T-helper 1 cell treated with Interleukin-12 subunit alpha and Interleukin-12 subunit beta and Interleukin-4 antibody, amounts not matched to agents 30 ng/mL and 1 ng/mL, for 36 hours (primary cell): ENCODE measurements at regions not wholly inside any gene's neighbourhood (a gene's known extent, or its start where the extent isn't known, plus 50 kb on each side); places are given as distances from the start of the nearest gene placed in this dataset.

Experiments
- intact Hi-C: fragments of 100-400 bp; cut with micrococcal nuclease; formaldehyde crosslinking; loops from one replicate; pipeline ENCODE4 v1.15.1; 2024

GRCh38 chr4:119829326-119829725 lies 200.7 kb upstream of the PDE5A start:
- intact Hi-C loops, result no loop called here

- intact Hi-C loops, result no loop called here
Measured at GRCh38 chr4:119825696-119826095, 197.1 kb upstream of the PDE5A start.

DNA sequence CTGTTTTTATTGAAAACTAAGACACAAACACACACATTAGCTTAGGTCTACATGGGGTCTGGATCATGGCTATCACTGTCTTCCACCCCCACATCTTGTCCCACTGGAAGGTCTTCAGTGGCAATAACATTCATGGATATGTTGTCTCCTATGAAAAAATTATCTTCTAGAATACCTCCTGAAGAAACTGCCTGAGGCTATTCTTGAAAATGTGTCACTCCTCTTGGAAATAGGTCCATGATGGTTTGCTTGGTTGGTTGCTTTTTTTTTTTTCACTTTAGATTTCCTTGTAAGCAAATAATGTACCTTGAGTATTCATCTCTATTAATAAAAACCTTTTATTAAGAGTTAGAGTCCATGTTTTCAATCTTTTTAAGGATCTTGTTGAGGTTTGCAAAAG lies 195.3 kb upstream of the PDE5A start:
- intact Hi-C loops, result no loop called here

GRCh38 chr4:119823045-119823444 lies 194.4 kb upstream of the PDE5A start:
- intact Hi-C loops, result no loop called here

DNA sequence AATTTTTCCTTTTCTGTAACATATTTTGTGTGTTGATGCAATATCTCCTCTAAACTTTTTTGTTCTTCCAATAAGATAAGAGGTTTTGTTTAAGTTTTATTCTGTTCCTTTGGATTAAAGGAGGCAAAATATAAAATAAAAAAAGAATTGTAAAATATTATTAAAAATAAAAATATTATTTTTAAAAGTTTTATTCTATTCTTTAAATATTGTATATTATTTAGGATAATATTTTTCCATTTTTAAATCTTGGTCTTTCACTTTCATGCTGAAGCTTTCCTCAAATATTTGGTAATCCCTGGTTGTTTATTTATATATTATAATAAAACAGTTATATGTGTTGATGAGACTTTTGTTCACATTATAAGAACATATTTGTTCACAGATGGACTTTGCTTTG lies 187.9 kb upstream of the PDE5A start:
- intact Hi-C loops, result no loop called here

GRCh38 chr4:119810001-119810400 lies 181.4 kb upstream of the PDE5A start:
- intact Hi-C loops, result no loop called here

DNA sequence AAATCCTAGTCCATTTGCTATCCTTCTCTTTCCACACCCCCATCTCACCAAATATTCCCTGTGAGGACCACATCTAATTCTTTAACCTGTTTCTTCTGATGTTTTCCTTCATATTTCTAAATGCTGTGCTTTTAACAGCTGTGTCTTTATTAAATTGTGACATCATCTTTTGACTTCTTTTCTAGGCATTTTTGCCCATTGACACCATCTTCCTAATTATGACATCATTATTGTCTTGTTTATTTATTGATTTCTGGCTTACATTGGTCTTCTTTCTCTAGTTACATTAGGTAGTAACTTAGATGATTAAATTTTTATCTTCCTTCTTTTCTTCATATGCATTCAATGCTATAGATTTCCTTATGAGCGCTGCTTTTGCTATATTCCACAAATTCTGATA lies 175.8 kb upstream of the PDE5A start:
- intact Hi-C loops, result no loop called here

GRCh38 chr4:119797238-119797894 lies 168.8 kb upstream of the PDE5A start:
- intact Hi-C loops, result no loop called here

DNA sequence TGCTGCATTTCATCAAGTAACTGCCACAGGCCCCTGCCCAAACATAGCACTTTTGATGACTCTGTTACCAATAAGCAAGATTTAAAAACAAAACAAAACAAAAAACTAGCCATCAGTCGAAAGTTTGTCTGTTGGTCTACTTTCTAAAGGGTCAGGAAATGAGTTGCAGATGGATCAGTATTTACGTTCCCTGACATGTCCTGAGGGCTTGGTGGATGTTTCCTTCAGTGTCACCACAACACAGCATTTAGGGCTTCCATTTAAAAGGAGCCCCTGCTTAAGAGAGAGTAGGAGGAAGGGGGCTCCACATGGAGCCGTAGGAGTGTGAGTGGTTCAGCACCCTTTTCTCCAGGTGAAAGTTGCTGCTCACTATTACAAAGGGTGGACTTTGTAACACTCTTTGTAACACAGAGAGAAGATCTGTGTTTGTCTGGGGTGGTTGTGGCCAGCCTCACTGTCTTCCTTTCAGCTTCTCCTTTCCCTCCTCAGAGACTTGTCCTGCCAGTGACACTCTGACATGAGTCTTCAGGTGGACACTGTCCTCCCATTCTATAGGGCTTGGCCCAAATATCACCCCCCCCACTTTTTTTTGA lies 167.5 kb upstream of the PDE5A start:
- intact Hi-C loops, result no loop called here

DNA sequence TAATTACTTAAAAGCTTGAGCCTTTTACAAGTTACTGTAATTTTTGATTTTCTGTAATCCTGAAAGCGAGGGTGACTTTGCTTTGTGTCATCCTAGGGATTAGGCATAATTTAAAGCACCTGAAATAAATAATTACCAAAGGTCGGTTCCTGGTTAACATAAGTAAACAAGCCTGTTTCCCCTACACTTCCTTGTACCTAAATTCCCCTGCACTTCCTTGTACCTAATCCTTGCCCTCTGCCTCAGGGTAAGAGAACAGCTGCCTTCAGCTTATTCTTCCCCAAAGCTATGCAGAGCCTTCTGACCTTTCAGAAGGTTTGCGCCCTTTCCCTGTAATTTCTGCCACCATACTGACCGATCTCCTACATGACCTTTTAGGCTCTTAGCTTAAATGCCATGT lies 166.1 kb upstream of the PDE5A start:
- intact Hi-C loops, result no loop called here

- intact Hi-C loops, result no loop called here
Measured at GRCh38 chr4:119794113-119794512, 165.5 kb upstream of the PDE5A start.

DNA sequence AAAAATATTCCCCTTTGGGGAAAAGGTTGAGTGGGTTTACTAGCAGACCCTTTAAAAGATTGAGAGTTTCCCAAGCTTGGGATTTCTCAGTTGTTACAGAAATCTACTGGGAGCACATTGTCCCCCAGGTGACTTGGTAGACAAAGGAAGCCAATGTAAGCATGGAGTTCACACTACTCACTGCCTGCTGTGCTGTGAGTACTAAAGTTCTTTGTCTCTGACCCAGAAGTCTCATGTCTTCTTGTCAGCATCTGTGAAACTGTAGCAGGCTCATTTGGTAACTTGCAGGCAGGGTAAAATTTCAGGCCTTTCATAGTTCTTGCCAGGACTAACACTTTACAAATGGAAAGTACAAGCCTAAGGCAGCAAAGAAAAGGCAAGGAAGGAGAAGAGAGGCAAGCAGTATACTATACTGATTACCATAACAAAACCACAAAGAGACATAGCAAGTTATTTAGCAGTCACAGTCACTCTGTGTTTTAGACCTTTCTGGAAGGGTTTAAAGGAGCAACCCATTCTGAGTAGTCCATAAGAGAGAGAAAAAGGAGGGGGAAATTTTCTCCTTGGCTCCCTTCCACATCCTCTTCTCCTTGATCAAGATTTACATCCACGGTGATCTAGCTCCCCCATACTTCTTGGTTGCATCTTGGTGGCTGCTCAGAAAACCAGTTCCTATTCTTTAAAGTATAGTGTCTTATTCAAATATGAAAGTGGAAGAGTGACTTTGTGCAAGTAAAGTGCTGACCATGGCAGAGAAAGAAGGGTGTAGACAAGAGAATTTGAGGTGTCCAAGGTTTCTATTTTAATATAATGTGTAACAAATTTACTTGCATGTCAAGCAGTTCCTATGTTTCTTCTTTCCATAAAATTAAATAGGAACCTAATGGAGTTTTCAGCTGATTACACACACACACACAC lies 160.0 kb upstream of the PDE5A start:
- intact Hi-C loops, result no loop called here

DNA sequence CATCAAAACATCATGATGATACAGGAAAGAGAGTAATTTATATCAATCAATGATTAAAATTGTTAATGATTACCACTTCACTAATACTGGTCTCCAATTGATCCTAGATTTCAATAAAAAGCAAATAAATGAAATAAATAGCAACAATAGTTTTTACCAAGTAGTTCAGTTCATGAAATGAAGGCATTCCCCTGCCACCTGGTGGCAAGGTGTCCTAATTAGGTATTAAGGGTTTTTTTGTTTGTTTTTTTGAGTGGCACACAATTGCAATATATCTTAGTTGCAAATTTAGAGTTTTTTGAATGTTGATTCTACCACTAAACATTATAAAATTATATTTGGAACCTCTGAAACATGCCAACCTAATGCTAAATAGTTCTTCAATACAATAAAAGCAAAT lies 157.4 kb upstream of the PDE5A start:
- intact Hi-C loops, result loop anchor here (2.0 kb wide), 1 partner anchor 157 kb away; the partner anchor contains the start of gene PDE5A

GRCh38 chr4:119783189-119783983 lies 154.8 kb upstream of the PDE5A start:
- intact Hi-C loops, result no loop called here

DNA sequence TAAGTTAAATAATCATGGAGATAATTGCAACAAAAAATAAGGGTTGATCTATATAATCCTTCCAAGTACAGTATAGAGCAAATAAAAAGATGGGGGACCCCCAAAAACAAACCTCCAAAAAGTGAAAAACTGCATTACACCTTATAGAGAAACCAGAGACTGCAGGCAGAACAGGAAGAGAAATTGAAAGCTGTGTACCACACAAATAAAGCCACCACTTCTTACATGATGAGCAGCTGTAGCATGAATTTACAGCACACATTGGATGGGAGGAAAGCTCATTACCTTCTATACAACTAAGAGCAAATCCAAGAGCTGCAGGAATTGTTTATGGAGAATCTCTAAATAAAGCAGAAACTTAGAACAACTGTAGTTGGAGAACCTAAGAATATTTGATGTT lies 152.4 kb upstream of the PDE5A start:
- intact Hi-C loops, result no loop called here

GRCh38 chr4:119774840-119775239 lies 146.2 kb upstream of the PDE5A start:
- intact Hi-C loops, result no loop called here

DNA sequence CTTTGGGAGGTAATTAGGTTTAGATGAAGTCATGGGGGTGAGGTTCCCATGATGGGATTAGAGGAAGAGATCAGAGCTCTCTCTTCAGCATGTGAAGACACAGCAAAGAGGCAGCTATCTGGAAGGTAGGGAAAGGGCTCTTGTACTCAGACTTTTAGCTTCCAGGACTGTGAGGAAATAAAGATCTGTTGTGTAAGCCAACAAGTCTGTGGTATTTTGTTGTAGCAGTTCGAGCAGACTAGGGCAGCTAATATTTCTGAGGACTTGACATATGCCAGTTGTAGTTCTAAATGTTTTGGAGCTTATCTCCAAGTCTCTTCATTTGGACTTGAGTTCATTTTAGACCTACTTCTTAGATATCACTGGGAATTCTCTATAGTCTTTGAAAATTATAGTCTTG lies 137.3 kb upstream of the PDE5A start:
- intact Hi-C loops, result no loop called here

- intact Hi-C loops, result no loop called here
Measured at GRCh38 chr4:119765469-119765868, 136.9 kb upstream of the PDE5A start.

DNA sequence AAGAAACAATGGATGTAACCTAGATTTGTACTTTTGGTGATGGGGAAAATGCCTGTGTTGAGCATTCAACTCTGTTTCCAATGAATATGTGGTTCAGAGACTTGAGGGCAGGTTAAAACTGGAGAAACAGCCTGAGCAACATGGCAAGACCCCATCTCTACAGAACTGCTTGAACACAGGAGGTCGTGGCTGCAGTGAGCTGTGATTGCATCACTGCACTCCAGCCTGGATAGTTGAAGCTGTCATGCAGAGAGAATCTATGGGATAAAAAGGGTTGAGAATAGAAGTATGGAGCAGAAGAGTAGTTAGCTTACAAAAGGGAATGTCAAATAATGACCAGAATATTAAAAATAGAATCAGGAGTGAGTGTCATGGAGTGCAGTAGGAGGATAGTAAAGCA lies 134.8 kb upstream of the PDE5A start:
- intact Hi-C loops, result no loop called here

DNA sequence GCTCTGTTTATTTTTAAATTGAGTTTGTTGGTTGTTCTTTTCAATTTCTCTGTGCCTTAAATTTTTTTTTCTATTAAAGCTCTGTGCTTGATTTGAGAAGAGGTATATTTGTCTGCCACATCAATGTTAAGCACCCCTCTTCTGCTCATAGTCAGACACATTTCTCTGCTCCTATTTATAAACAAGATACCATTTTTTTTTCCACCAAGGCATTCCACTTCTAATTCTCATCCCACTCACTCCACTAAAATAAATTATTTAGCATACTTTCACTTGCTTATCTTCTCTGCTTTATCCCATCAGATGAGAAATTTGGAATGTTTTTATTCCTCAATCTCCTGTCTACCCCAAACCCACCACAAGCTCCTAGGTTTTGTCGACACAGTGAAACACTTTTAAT lies 127.0 kb upstream of the PDE5A start:
- intact Hi-C loops, result no loop called here

- intact Hi-C loops, result no loop called here
Measured at GRCh38 chr4:119752936-119753335, 124.3 kb upstream of the PDE5A start.

DNA sequence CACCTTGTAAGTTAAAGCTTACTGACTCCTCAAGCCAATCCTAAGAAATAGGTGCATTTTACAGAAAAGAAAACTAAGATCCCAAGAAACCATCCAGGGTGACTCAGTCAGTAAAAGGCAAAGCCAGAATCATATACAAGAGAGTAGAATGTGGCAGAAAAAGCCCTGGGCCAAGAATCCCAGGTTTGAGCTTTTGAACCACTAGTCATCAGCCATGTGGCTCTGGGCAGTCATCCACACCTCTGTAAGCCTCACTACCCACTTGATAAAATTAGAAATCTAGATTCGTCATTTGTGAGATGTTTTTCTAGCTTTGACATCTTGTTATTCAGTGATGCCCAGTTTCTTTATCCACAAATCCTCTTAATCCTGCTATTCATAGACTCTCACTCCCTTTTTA lies 122.2 kb upstream of the PDE5A start:
- intact Hi-C loops, result no loop called here
